Breast epithelium (tissue), 4 donors: ENCODE measurements at regions not wholly inside any gene's neighbourhood (a gene's known extent, or its start where the extent isn't known, plus 50 kb on each side); places are given as distances from the start of the nearest gene placed in this dataset.
A peak's percentile ranks its signal among the peaks of the same experiment; 100 is the strongest.

ENCODE experiments used
- DNase-seq, 2 donors: peaks; one replicate each; pipeline ENCODE4 v3.0.0-alpha.2; 2019; ENCODE audit warnings: low spot score in 2 of 2
- H3K27ac ChIP-seq, 2 donors: fragments of 200-600 bp; sonication (generic) in 1 of 2; one replicate each; pipeline ENCODE4 v1.5.1; 2016 to 2019; ENCODE audit warnings: mild to moderate bottlenecking in 1 of 2
- H3K27me3 ChIP-seq, 2 donors: fragments of 200-600 bp; sonication (generic) in 1 of 2; one replicate each; pipeline versions ENCODE4 v1.5.1 to v1.6.0; 2017 to 2019; ENCODE audit warnings: control low read depth in 1 of 2, mild to moderate bottlenecking in 1 of 2
- H3K36me3 ChIP-seq: fragments of 200-600 bp; one replicate; pipeline ENCODE4 v1.5.1; 2019
- H3K4me1 ChIP-seq, 2 donors: fragments of 200-600 bp; sonication (generic); one replicate each; pipeline ENCODE4 v1.5.1; 2016 to 2019; ENCODE audit warnings: control low read depth in 1 of 2
- H3K4me3 ChIP-seq, 3 donors: fragments of 200-600 bp; sonication (generic); 1 replicate in 2 of 3; 2 replicates in 1 of 3; pipeline ENCODE4 v1.5.1; 2016 to 2019; ENCODE audit warnings: mild to moderate bottlenecking in 3 of 3, moderate library complexity in 2 of 3
- H3K9me3 ChIP-seq, 2 donors: fragments of 200-600 bp; sonication (generic) in 1 of 2; one replicate each; pipeline ENCODE4 v1.5.1; 2016 to 2019; ENCODE audit warnings: control low read depth in 1 of 2
- POLR2A ChIP-seq: fragments of 450-650 bp; IDR thresholded peaks from one replicate; pipeline ENCODE4 v1.6.1; 2016; ENCODE audit warnings: antibody characterized with exemption, mild to moderate bottlenecking, moderate library complexity
- POLR2AphosphoS5 ChIP-seq, 3 donors: sonication (generic); formaldehyde crosslinking; IDR thresholded peaks; one replicate each; pipeline ENCODE4 v1.6.1; 2017; ENCODE audit warnings: antibody characterized with exemption in 3 of 3
- intact Hi-C: fragments of 100-400 bp; cut with DNase I; formaldehyde crosslinking; loops from one replicate; pipeline ENCODE4 v1.15.1; 2023; ENCODE audit warnings: low total_unique reads
- TF ChIP-seq, protein P1 (sequence below), 3 donors: fragments of 450-650 bp; IDR thresholded peaks; one replicate each; pipeline ENCODE4 v1.5.1; 2016 to 2017; ENCODE audit warnings: antibody characterized with exemption in 3 of 3, mild to moderate bottlenecking in 3 of 3, moderate library complexity in 3 of 3

DNA sequence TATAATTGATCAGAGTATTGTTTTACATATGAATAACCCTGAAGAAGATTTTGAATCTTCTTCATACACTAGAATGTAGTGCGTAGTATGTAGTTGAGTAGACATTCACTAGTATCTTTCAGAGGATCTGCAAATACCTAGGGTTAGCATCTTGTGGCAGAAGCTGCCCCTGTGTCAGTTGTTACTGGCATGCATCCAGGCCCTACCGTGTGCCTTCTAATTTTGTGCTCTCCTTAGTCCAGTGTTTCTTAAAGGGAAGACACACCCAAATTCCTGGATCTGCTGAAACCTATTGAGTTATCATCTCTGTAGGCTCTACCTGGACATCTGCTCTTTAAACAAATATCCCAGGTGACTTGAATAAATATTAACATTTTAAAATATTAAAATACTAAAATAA lies 99.7 kb upstream of the SERTAD2 start:
- peaks cover 0 to 5% of the 10 kb centered on the region in 2 donors for H3K4me1 ChIP-seq
- H3K27ac ChIP-seq: peak overlapping the region; percentile 50 to 94
- DNase-seq: no peak
- H3K9me3 ChIP-seq: no peaks in the 10 kb centered on the region
- no peak for TF ChIP-seq POLR2AphosphoS5 (IDR thresholded peaks at IDR 0.05)
- TF ChIP-seq, protein P1, sequence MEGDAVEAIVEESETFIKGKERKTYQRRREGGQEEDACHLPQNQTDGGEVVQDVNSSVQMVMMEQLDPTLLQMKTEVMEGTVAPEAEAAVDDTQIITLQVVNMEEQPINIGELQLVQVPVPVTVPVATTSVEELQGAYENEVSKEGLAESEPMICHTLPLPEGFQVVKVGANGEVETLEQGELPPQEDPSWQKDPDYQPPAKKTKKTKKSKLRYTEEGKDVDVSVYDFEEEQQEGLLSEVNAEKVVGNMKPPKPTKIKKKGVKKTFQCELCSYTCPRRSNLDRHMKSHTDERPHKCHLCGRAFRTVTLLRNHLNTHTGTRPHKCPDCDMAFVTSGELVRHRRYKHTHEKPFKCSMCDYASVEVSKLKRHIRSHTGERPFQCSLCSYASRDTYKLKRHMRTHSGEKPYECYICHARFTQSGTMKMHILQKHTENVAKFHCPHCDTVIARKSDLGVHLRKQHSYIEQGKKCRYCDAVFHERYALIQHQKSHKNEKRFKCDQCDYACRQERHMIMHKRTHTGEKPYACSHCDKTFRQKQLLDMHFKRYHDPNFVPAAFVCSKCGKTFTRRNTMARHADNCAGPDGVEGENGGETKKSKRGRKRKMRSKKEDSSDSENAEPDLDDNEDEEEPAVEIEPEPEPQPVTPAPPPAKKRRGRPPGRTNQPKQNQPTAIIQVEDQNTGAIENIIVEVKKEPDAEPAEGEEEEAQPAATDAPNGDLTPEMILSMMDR (IDR thresholded peaks at IDR 0.05): no peak
- TF ChIP-seq POLR2A: no peak
- no peaks in the 10 kb centered on the region for H3K36me3 ChIP-seq
- no peaks in the 10 kb centered on the region for H3K27me3 ChIP-seq
- no peak overlapping the region for H3K4me3 ChIP-seq
- intact Hi-C loops: loop anchor here (5.0 to 10.0 kb wide), 2 partner anchors 101 kb away; partner anchors contain the start of gene SERTAD2

DNA sequence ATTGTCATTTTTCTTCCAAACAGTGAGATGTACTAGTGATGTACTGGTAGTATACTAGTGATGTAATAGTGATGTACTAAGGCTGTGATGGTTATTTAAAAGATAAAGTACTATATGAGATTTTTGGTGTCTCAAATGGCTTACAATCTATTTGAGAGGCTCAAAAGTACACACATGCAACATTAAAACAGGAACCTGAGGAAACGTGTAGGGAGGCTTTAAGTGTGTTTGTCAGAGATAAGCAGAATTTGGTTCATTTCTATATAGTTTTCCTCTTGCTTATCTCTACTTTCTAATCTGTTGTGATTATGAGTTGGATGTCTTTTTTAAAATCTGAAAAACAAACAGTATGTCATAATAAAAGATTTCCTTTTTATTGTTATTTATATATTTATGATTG lies 100.9 kb upstream of the SERTAD2 start:
- H3K27me3 ChIP-seq: no peaks in the 10 kb centered on the region
- H3K27ac ChIP-seq: no peak overlapping the region
- H3K9me3 ChIP-seq: no peaks in the 10 kb centered on the region
- no peak overlapping the region for H3K4me3 ChIP-seq
- DNase-seq: no peak
- no peaks in the 10 kb centered on the region for H3K36me3 ChIP-seq
- intact Hi-C loops: loop anchor here (5.0 to 10.0 kb wide), 2 partner anchors 100 to 102 kb away; partner anchors contain the start of gene SERTAD2
- no peak for TF ChIP-seq POLR2AphosphoS5 (IDR thresholded peaks at IDR 0.05)
- TF ChIP-seq, protein P1 (IDR thresholded peaks at IDR 0.05): no peak
- no peak for TF ChIP-seq POLR2A
- peaks cover 0 to 5% of the 10 kb centered on the region in 2 donors for H3K4me1 ChIP-seq

DNA sequence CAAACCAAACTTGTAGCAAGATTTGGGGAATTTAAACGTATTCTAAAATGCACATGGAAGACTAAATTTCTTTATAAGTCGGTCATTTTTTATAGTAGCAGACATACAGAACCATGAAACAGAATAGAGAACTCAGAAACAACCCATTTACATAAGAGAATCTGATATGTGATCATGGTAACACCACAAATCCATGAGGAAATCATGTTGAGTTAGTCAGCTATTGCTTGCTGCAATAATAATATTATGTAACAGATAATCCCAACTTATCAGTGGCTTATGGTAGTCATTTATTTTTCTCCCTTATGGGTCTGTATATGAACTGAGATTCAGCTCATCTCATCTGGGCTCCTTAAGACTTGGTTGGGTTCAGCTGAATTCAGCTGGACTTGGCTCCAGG lies 103.4 kb upstream of the SERTAD2 start:
- intact Hi-C loops: loop anchor here (10.0 kb wide), 1 partner anchor 98 kb away; no protein-coding TSS in a partner anchor
- no peak for DNase-seq
- H3K4me1 ChIP-seq: peaks cover 0 to 2% of the 10 kb centered on the region in 2 donors
- no peaks in the 10 kb centered on the region for H3K9me3 ChIP-seq
- H3K27ac ChIP-seq: no peak overlapping the region
- no peaks in the 10 kb centered on the region for H3K36me3 ChIP-seq
- no peaks in the 10 kb centered on the region for H3K27me3 ChIP-seq
- no peak overlapping the region for H3K4me3 ChIP-seq
- TF ChIP-seq, protein P1 (IDR thresholded peaks at IDR 0.05): no peak
- TF ChIP-seq POLR2AphosphoS5 (IDR thresholded peaks at IDR 0.05) (no peak), POLR2A (no peak)

DNA sequence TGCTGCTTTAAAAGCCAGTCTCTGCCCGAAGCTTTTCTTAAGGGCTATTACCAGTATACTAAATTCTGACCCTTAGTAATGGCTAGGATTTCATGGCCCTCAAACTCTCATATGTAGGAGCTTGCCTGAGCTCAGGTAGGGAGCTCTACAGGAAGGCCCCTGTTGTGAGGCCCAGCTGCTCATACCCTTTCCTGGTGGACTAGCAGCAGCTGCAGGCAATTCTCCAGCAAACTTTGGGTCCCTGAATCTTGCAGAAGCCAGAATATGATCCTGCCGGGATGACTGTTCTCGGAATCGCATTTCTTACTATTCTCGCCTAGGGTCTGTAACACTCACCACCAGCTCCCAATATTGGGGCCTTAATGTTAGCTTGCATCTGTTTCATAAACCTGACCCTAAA lies 106.4 kb upstream of the SERTAD2 start:
- Histone ChIP-seq H3K4me1 (no peaks in the 10 kb centered on the region), H3K27ac (no peak overlapping the region), H3K27me3 (no peaks in the 10 kb centered on the region), H3K9me3 (no peaks in the 10 kb centered on the region), H3K4me3 (no peak overlapping the region), H3K36me3 (no peaks in the 10 kb centered on the region)
- no peak for DNase-seq
- intact Hi-C loops: no loop called here
- TF ChIP-seq, protein P1 (IDR thresholded peaks at IDR 0.05): no peak
- TF ChIP-seq POLR2A (no peak), POLR2AphosphoS5 (IDR thresholded peaks at IDR 0.05) (no peak)

DNA sequence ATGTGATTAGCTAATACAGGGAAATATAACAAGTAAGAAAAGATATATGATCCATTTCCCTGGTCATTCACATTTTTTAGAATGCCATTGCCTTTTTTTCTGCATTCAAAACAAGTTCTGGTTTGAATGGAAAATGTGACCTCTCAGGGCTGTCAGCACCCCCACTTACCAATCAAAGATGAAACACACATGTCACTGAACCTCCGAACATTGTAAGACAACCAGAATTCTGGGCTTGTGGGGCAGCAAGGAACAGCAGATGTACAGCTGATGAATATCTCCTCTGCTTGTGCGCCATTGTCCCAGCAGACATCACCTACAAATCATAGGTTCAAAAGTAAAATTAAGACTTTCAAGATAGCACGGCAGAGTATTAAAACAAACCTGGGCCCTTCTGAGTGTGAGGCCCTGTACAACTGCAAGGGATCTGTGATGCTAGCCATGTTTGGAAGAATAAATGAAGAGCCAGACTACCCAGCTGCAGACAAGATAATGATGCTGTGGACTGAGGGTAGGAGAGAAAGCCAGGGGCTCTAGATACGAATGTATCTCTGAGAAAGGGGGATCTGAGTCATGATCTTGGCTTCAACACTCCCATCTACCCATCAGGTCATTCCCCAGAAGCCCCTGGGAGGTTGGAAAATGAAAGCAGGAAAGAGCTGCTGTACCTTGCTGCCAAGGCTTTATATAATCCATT lies 108.7 kb upstream of the SERTAD2 start:
- Histone ChIP-seq H3K27me3 (no peaks in the 10 kb centered on the region), H3K4me1 (peaks cover 0 to 4% of the 10 kb centered on the region in 2 donors), H3K36me3 (no peaks in the 10 kb centered on the region), H3K27ac (no peak overlapping the region), H3K9me3 (no peaks in the 10 kb centered on the region), H3K4me3 (no peak overlapping the region)
- TF ChIP-seq POLR2AphosphoS5 (IDR thresholded peaks at IDR 0.05) (no peak), POLR2A (no peak)
- TF ChIP-seq, protein P1 (IDR thresholded peaks at IDR 0.05): no peak
- intact Hi-C loops: no loop called here
- DNase-seq: no peak
